DMS153 treated with DMSO at 0.1 percent for 48 hours (cell line): ENCODE measurements at regions not wholly inside any gene's neighbourhood (a gene's known extent, or its start where the extent isn't known, plus 50 kb on each side); places are given as distances from the start of the nearest gene placed in this dataset.
"Not testable (repeated sequence)": the region's sequence is repeated elsewhere in the genome, so short reads cannot be mapped to it uniquely, and the experiment has no call there.

ENCODE experiments used
- DNase-seq: peaks from one replicate; lab custom pipeline; 2025; ENCODE audit not compliant: unreplicated experiment; lab: John Stamatoyannopoulos, UW

- not testable (repeated sequence) for DNase-seq
Measured at GRCh38 chr16:29246091-29246490, 160.4 kb downstream of the NPIPB11 start.

GRCh38 chr16:29237971-29238370 lies 168.5 kb downstream of the NPIPB11 start:
- no peak for DNase-seq

- not testable (repeated sequence) for DNase-seq
Measured at GRCh38 chr16:29237495-29237894, 169.0 kb downstream of the NPIPB11 start.

GRCh38 chr16:29237023-29237422 lies 169.5 kb downstream of the NPIPB11 start:
- DNase-seq: not testable (repeated sequence)

- DNase-seq: not testable (repeated sequence)
Measured at GRCh38 chr16:29235836-29236370, 170.6 kb downstream of the NPIPB11 start.

- not testable (repeated sequence) for DNase-seq
Measured at GRCh38 chr16:29234536-29235275, 171.8 kb downstream of the NPIPB11 start.

GRCh38 chr16:29233705-29234404 lies 172.7 kb downstream of the NPIPB11 start:
- DNase-seq: not testable (repeated sequence)

GRCh38 chr16:29232811-29233704 lies 173.5 kb downstream of the NPIPB11 start:
- no peak for DNase-seq

- DNase-seq: not testable (repeated sequence)
Measured at GRCh38 chr16:29232160-29232705, 174.3 kb downstream of the NPIPB11 start.

GRCh38 chr16:29231244-29231643 lies 175.3 kb downstream of the NPIPB11 start:
- DNase-seq: no peak

- no peak for DNase-seq
Measured at GRCh38 chr16:29230671-29231096, 175.8 kb downstream of the NPIPB11 start.

- DNase-seq: not testable (repeated sequence)
Measured at GRCh38 chr16:29230006-29230668, 176.4 kb downstream of the NPIPB11 start.

GRCh38 chr16:29229616-29230005 lies 176.9 kb downstream of the NPIPB11 start:
- DNase-seq: not testable (repeated sequence)

- not testable (repeated sequence) for DNase-seq
Measured at GRCh38 chr16:29228664-29229611, 177.6 kb downstream of the NPIPB11 start.

GRCh38 chr16:29227751-29228663 lies 178.5 kb downstream of the NPIPB11 start:
- DNase-seq: not testable (repeated sequence)

GRCh38 chr16:29226782-29227181 lies 179.7 kb downstream of the NPIPB11 start:
- DNase-seq: no peak

- DNase-seq: not testable (repeated sequence)
Measured at GRCh38 chr16:29224675-29225074, 181.8 kb downstream of the NPIPB11 start.

GRCh38 chr16:29222615-29223014 lies 183.9 kb downstream of the NPIPB11 start:
- DNase-seq: not testable (repeated sequence)
